Thyroid gland (tissue), 4 donors: ENCODE measurements at regions not wholly inside any gene's neighbourhood (a gene's known extent, or its start where the extent isn't known, plus 50 kb on each side); places are given as distances from the start of the nearest gene placed in this dataset.

ENCODE experiments used
- DNase-seq, 2 donors: peaks; one replicate each; pipeline ENCODE4 v3.0.0-alpha.2; 2019
- H3K27ac ChIP-seq, 3 donors: fragments of 200-600 bp; sonication (generic); 1 replicate in 2 of 3; 2 replicates in 1 of 3; pipeline ENCODE4 v1.5.1; 2016 to 2019; ENCODE audit warnings: mild to moderate bottlenecking in 1 of 3, moderate library complexity in 1 of 3
- H3K27me3 ChIP-seq: fragments of 200-600 bp; sonication (generic); one replicate; pipeline ENCODE4 v1.5.1; 2019
- H3K36me3 ChIP-seq, 2 donors: fragments of 200-600 bp; sonication (generic); one replicate each; pipeline ENCODE4 v1.5.1; 2016 to 2019
- H3K4me1 ChIP-seq, 2 donors: fragments of 200-600 bp; sonication (generic); one replicate each; pipeline ENCODE4 v1.5.1; 2017 to 2019
- H3K4me3 ChIP-seq, 3 donors: fragments of 200-600 bp; sonication (generic); replicated peaks in 1 of 3; 1 replicate in 2 of 3; 2 replicates in 1 of 3; pipeline ENCODE4 v1.5.1; 2016; ENCODE audit warnings: mild to moderate bottlenecking in 1 of 3
- H3K9me3 ChIP-seq: fragments of 200-600 bp; sonication (generic); one replicate; pipeline ENCODE4 v1.5.1; 2017
- CTCF ChIP-seq, 6 experiments: fragments of 200-600 bp in 3 of 6; fragments of 450-650 bp in 3 of 6; sonication (generic) in 3 of 6; IDR thresholded peaks; one replicate each; pipeline ENCODE4 v1.5.1; 2016 to 2019; ENCODE audit warnings: antibody characterized with exemption in 6 of 6, mild to moderate bottlenecking in 2 of 6, inconsistent platforms in 1 of 6, moderate library complexity in 1 of 6
- POLR2A ChIP-seq, 2 donors: fragments of 450-650 bp; IDR thresholded peaks; one replicate each; pipeline ENCODE4 v1.6.1; 2017; ENCODE audit warnings: antibody characterized with exemption in 2 of 2, mild to moderate bottlenecking in 2 of 2, moderate library complexity in 1 of 2
- WGBS, 2 donors: methylation state at CpG; one replicate each; pipeline ENCODE4 v1.1.5; 2017; 5-methylcytosine and 5-hydroxymethylcytosine counted together
- intact Hi-C: fragments of 100-400 bp; cut with DNase I; formaldehyde crosslinking; loops from one replicate; pipeline ENCODE4 v1.15.1; 2023

DNA sequence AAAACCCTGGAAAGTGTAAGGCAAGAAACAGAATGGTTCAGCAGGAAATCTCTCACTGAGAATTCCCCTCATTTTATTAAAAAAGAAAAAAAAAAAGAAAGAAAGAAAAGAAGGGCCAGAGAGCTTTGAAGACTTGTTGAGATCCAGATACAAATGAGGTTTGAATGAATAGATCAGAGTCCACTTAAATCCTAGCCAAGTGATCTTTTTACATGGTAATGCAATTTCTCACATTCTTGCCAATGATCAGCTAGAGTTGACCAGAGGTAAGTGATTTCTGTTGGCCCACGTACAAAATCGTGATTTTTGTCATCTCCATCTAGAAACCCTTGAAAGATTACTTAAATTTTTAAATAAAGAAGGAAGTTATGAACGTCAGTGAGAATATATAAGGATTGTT, 261.5 kb upstream of the PCSK5 start:
- no peaks in the 10 kb centered on the region for H3K9me3 ChIP-seq

GRCh38 chr9:75633451-75634057, 256.9 kb upstream of the PCSK5 start:
- H3K27me3 ChIP-seq: no peaks in the 10 kb centered on the region
- no peak for TF ChIP-seq POLR2A (IDR thresholded peaks at IDR 0.05)
- no peak for TF ChIP-seq CTCF (IDR thresholded peaks at IDR 0.05)
- no peak overlapping the region for H3K27ac ChIP-seq
- 61 to 72% methylated on average over 7 of the region's 7 CpGs for WGBS, 2 donors
- intact Hi-C loops: no loop called here
- peaks cover 11 to 18% of the 10 kb centered on the region in 2 donors for H3K4me1 ChIP-seq
- H3K36me3 ChIP-seq: no peaks in the 10 kb centered on the region
- H3K9me3 ChIP-seq: no peaks in the 10 kb centered on the region
- DNase-seq: no peak
- H3K4me3 ChIP-seq: no peak overlapping the region

More for the DNA sequence above, 261.5 kb upstream of the PCSK5 start:
- intact Hi-C loops: no loop called here
- no peak overlapping the region for H3K27ac ChIP-seq
- H3K4me1 ChIP-seq: no peaks in the 10 kb centered on the region
- WGBS, 2 donors: 82 to 85% methylated on average over 3 of the region's 3 CpGs
- no peaks in the 10 kb centered on the region for H3K27me3 ChIP-seq
- TF ChIP-seq CTCF (IDR thresholded peaks at IDR 0.05): no peak
- TF ChIP-seq POLR2A (IDR thresholded peaks at IDR 0.05): no peak
- H3K36me3 ChIP-seq: no peaks in the 10 kb centered on the region
- DNase-seq: no peak
- no peak overlapping the region for H3K4me3 ChIP-seq

DNA sequence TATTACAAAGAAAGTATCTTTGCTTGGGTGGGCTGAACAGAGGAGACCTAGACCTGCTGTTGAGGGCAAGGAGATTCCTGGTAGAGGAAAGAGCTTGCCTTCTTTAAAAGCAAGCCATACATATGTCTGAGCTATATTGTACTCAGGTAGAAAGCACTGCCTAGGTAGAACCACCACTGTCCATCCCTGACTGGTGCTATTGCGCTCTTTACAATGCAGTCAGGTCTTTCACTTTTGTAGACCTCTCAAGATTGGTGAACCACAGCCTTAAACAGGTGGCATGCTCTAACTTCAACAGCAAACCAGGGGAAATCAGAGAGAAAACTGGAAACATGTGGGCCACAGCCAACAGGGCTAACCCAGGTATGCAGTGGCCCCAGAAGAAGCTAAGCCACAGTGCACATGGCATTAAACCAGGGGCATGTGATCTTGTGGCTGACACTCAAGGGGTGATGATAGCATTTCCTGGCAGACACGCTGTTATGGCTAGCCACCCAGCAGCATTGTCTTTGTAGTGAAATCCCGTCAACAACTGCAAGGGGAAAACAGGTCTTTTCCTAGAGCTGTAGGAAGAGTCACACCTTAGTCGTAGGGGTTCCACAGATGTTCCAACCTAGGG, 253.9 kb upstream of the PCSK5 start:
- DNase-seq: peak; percentile 85 to 88
- Histone ChIP-seq H3K27me3 (no peaks in the 10 kb centered on the region), H3K9me3 (no peaks in the 10 kb centered on the region), H3K27ac (peak overlapping the region; percentile 47 to 53 (median 49)), H3K4me3 (no peak overlapping the region), H3K36me3 (no peaks in the 10 kb centered on the region), H3K4me1 (peaks cover 20 to 21% of the 10 kb centered on the region in 2 donors)
- TF ChIP-seq CTCF (IDR thresholded peaks at IDR 0.05) (peak in 1 of 6 experiments; percentile 11), POLR2A (IDR thresholded peaks at IDR 0.05) (no peak)
- intact Hi-C loops: no loop called here
- 41 to 50% methylated on average over 4 of the region's 4 CpGs for WGBS, 2 donors

DNA sequence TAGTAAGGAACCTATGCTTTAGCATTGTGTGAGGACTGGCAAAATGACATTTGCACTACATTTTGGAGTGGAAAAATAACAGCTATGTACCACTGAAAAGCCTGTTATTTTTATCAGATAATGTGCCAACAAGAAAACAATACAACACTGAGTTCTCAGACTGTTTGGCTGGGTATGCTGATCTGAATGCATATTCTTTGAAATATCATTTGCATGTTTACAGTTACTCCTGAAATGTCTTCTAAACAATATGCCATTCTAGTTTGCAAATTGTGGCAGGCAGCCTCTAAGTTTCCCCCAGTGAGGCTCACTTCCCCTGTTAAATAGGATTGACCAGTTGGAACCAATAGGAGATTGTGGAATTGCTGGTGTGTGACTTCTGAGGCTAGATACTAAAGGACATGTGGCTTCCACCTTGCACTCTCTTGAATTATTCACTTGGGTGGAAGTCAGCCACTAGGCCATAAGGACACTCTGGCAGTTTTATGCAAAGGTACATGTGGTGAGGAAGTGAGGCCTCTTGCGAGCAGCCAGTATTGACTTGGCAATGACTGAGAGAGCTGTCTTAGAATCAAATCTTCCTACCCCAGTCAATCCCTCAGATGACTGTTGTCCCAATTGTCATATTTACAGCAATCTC, 250.4 kb upstream of the PCSK5 start:
- Histone ChIP-seq H3K27ac (no peak overlapping the region), H3K27me3 (no peaks in the 10 kb centered on the region), H3K9me3 (no peaks in the 10 kb centered on the region), H3K36me3 (no peaks in the 10 kb centered on the region), H3K4me3 (no peak overlapping the region), H3K4me1 (peaks cover 27 to 33% of the 10 kb centered on the region in 2 donors)
- TF ChIP-seq CTCF (IDR thresholded peaks at IDR 0.05): no peak
- TF ChIP-seq POLR2A (IDR thresholded peaks at IDR 0.05): no peak
- no peak for DNase-seq
- intact Hi-C loops: no loop called here
- WGBS, 2 donors: 81 to 86% methylated on average over 1 of the region's 1 CpG

DNA sequence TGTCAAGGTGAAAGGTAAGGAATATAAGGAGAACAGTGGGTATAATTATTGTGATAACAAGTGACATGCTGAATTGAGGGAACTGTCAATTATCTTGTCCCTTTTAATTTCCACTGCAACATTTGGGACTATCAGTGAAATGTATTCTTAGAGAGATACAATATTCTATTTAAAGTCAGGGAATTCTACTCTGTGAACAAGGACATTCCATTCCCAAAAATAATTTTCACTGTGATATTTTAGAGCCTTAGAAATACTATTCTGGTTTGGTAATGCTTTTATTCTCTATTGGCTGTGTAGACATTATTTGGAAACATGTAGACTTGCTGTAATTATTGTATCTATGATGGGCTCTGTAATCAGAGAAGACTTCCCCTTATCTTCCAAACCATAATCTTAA, 248.0 kb upstream of the PCSK5 start:
- DNase-seq: no peak
- Histone ChIP-seq H3K4me1 (peaks cover 19 to 21% of the 10 kb centered on the region in 2 donors), H3K9me3 (no peaks in the 10 kb centered on the region), H3K27ac (no peak overlapping the region), H3K4me3 (no peak overlapping the region), H3K27me3 (no peaks in the 10 kb centered on the region), H3K36me3 (no peaks in the 10 kb centered on the region)
- TF ChIP-seq POLR2A (IDR thresholded peaks at IDR 0.05) (no peak), CTCF (IDR thresholded peaks at IDR 0.05) (no peak)
- intact Hi-C loops: no loop called here
